ENCODE measurements at regions not wholly inside any gene's neighbourhood (a gene's known extent, or its start where the extent isn't known, plus 50 kb on each side); places are given as distances from the start of the nearest gene placed in this dataset.

GRCh38 chr16:5601957-5602356, 504.4 kb upstream of the EEF2KMT start:
- Histone ChIP-seq H3K27ac (ENCODE audit: low read depth in 2 of 2, low read length in 2 of 2) (no peak overlapping the region), H3K9me3 (ENCODE audit: control insufficient read depth in 2 of 3, insufficient read depth in 1 of 3, low read length in 3 of 3) (no peaks in the 10 kb centered on the region), H3K4me3 (ENCODE audit: low read length in 3 of 3) (no peak overlapping the region), H3K9ac (ENCODE audit: low read length in 3 of 3) (no peak overlapping the region), H3K4me1 (ENCODE audit: control insufficient read depth in 2 of 3, insufficient read depth in 2 of 3, low read depth in 1 of 3, low read length in 3 of 3) (no peaks in the 10 kb centered on the region), H3K27me3 (ENCODE audit: control insufficient read depth, insufficient read depth, low read length) (no peaks in the 10 kb centered on the region), H3K36me3 (ENCODE audit: control insufficient read depth in 2 of 3, insufficient read depth in 3 of 3, low read length in 3 of 3) (no peaks in the 10 kb centered on the region)
- DNase-seq, result no peak
- TF ChIP-seq, protein P1, sequence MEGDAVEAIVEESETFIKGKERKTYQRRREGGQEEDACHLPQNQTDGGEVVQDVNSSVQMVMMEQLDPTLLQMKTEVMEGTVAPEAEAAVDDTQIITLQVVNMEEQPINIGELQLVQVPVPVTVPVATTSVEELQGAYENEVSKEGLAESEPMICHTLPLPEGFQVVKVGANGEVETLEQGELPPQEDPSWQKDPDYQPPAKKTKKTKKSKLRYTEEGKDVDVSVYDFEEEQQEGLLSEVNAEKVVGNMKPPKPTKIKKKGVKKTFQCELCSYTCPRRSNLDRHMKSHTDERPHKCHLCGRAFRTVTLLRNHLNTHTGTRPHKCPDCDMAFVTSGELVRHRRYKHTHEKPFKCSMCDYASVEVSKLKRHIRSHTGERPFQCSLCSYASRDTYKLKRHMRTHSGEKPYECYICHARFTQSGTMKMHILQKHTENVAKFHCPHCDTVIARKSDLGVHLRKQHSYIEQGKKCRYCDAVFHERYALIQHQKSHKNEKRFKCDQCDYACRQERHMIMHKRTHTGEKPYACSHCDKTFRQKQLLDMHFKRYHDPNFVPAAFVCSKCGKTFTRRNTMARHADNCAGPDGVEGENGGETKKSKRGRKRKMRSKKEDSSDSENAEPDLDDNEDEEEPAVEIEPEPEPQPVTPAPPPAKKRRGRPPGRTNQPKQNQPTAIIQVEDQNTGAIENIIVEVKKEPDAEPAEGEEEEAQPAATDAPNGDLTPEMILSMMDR (IDR thresholded peaks at IDR 0.05; ENCODE audit: borderline replicate concordance, extremely low read depth, insufficient read depth), result no peak
- FAIRE-seq, result no peak
- intact Hi-C loops (cut with DNase I), result no loop called here

GRCh38 chr16:5598793-5599192, 501.2 kb upstream of the EEF2KMT start:
- H3K27me3 ChIP-seq (ENCODE audit: control insufficient read depth, insufficient read depth, low read length), result no peaks in the 10 kb centered on the region
- DNase-seq (no peak), FAIRE-seq (no peak)
- no peak overlapping the region for H3K4me3 ChIP-seq (ENCODE audit: low read length in 3 of 3)
- intact Hi-C loops (cut with DNase I), result no loop called here
- H3K27ac ChIP-seq (ENCODE audit: low read depth in 2 of 2, low read length in 2 of 2), result no peak overlapping the region
- TF ChIP-seq, protein P1 (IDR thresholded peaks at IDR 0.05; ENCODE audit: borderline replicate concordance, extremely low read depth, insufficient read depth), result no peak
- H3K9me3 ChIP-seq (ENCODE audit: control insufficient read depth in 2 of 3, insufficient read depth in 1 of 3, low read length in 3 of 3), result peaks cover 0 to 4% (median 0%) of the 10 kb centered on the region in 3 donors
- H3K4me1 ChIP-seq (ENCODE audit: control insufficient read depth in 2 of 3, insufficient read depth in 2 of 3, low read depth in 1 of 3, low read length in 3 of 3), result no peaks in the 10 kb centered on the region
- no peaks in the 10 kb centered on the region for H3K36me3 ChIP-seq (ENCODE audit: control insufficient read depth in 2 of 3, insufficient read depth in 3 of 3, low read length in 3 of 3)
- H3K9ac ChIP-seq (ENCODE audit: low read length in 3 of 3), result no peak overlapping the region

DNA sequence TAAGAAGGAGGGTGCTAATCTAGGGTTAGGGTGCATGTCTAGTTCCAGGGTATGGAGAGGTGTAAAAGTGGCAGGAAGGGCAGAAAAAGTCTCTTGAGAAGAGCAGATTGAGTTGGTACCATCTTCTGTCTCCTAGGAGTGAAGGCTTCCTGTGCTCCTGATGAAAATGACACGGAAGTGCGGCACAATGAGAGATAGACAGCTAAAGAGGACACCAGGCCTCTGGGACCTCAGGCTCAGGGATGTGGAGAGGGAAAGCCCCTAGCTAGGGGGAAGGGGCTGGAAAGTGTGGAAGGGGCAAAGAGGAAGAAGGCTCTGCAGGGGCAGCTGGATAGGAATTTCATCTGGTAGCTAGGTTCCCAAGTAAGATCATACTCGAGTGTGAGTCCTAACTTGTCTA, 498.3 kb upstream of the EEF2KMT start:
- TF ChIP-seq, protein P1 (IDR thresholded peaks at IDR 0.05; ENCODE audit: borderline replicate concordance, extremely low read depth, insufficient read depth), result no peak
- H3K9me3 ChIP-seq (ENCODE audit: control insufficient read depth in 2 of 3, insufficient read depth in 1 of 3, low read length in 3 of 3), result peaks cover 0 to 4% (median 0%) of the 10 kb centered on the region in 3 donors
- no peaks in the 10 kb centered on the region for H3K36me3 ChIP-seq (ENCODE audit: control insufficient read depth in 2 of 3, insufficient read depth in 3 of 3, low read length in 3 of 3)
- no peak overlapping the region for H3K27ac ChIP-seq (ENCODE audit: low read depth in 2 of 2, low read length in 2 of 2)
- H3K4me1 ChIP-seq (ENCODE audit: control insufficient read depth in 2 of 3, insufficient read depth in 2 of 3, low read depth in 1 of 3, low read length in 3 of 3), result no peaks in the 10 kb centered on the region
- DNase-seq (no peak), FAIRE-seq (no peak)
- H3K27me3 ChIP-seq (ENCODE audit: control insufficient read depth, insufficient read depth, low read length), result no peaks in the 10 kb centered on the region
- intact Hi-C loops (cut with DNase I), result no loop called here
- no peak overlapping the region for H3K9ac ChIP-seq (ENCODE audit: low read length in 3 of 3)
- H3K4me3 ChIP-seq (ENCODE audit: low read length in 3 of 3), result no peak overlapping the region

DNA sequence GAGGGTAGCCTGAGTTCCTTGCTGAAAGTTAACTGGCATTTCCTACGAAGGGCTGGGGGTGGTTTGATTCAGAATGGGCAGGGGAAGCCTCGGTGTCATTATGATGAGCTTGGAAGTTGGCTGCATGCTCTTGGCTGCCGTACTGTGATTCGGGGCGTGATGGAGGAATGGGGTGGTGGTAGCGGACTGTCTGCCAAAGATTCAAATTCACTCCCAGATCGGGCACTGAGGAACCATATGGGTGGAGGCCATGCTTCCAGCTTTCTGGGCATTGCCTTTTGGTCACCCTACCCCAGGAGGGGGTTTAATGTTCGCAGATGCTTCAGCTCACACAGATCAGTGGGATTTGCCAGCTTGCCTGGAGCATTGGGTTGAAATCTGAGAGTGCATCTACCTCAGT, 492.8 kb upstream of the EEF2KMT start:
- no peak overlapping the region for H3K4me3 ChIP-seq (ENCODE audit: low read length in 3 of 3)
- intact Hi-C loops (cut with DNase I), result no loop called here
- DNase-seq (no peak), FAIRE-seq (no peak)
- no peaks in the 10 kb centered on the region for H3K27me3 ChIP-seq (ENCODE audit: control insufficient read depth, insufficient read depth, low read length)
- no peak overlapping the region for H3K9ac ChIP-seq (ENCODE audit: low read length in 3 of 3)
- no peak overlapping the region for H3K27ac ChIP-seq (ENCODE audit: low read depth in 2 of 2, low read length in 2 of 2)
- H3K36me3 ChIP-seq (ENCODE audit: control insufficient read depth in 2 of 3, insufficient read depth in 3 of 3, low read length in 3 of 3), result no peaks in the 10 kb centered on the region
- no peaks in the 10 kb centered on the region for H3K9me3 ChIP-seq (ENCODE audit: control insufficient read depth in 2 of 3, insufficient read depth in 1 of 3, low read length in 3 of 3)
- no peaks in the 10 kb centered on the region for H3K4me1 ChIP-seq (ENCODE audit: control insufficient read depth in 2 of 3, insufficient read depth in 2 of 3, low read depth in 1 of 3, low read length in 3 of 3)
- TF ChIP-seq, protein P1 (IDR thresholded peaks at IDR 0.05; ENCODE audit: borderline replicate concordance, extremely low read depth, insufficient read depth), result no peak
